Adrenal gland (tissue), 9 donors: ENCODE measurements at regions not wholly inside any gene's neighbourhood (a gene's known extent, or its start where the extent isn't known, plus 50 kb on each side); places are given as distances from the start of the nearest gene placed in this dataset.

Experiments
- DNase-seq, 7 donors: peaks; one replicate each; pipeline ENCODE4 v3.0.0-alpha.2; 2019 to 2020
- H3K27ac ChIP-seq, 5 donors: fragments of 200-600 bp; sonication (generic) in 4 of 5; 1 replicate in 3 of 5; 2 replicates in 2 of 5; pipeline versions ENCODE4 v1.5.1 to v1.8.0; 2016 to 2020; ENCODE audit warnings: mild to moderate bottlenecking in 1 of 5
- H3K27me3 ChIP-seq: fragments of 200-600 bp; 2 replicates; pipeline ENCODE4 v1.8.0; 2021
- H3K36me3 ChIP-seq, 2 donors: fragments of 200-600 bp; replicated peaks in 1 of 2; 1 replicate in 1 of 2; 2 replicates in 1 of 2; pipeline versions ENCODE4 v1.5.1 to v1.8.0; 2018 to 2022
- H3K4me1 ChIP-seq, 2 donors: fragments of 200-600 bp; replicated peaks in 1 of 2; 1 replicate in 1 of 2; 2 replicates in 1 of 2; pipeline versions ENCODE4 v1.5.1 to v1.8.0; 2018 to 2021
- H3K4me3 ChIP-seq, 4 donors: fragments of 200-600 bp; sonication (generic) in 3 of 4; one replicate each; pipeline ENCODE4 v1.5.1; 2016 to 2018
- H3K9me3 ChIP-seq, 3 donors: fragments of 200-600 bp; sonication (generic) in 1 of 3; replicated peaks in 1 of 3; 1 replicate in 2 of 3; 2 replicates in 1 of 3; pipeline versions ENCODE4 v1.5.1 to v1.8.0; 2016 to 2021
- CTCF ChIP-seq, 6 experiments: fragments of 450-650 bp in 4 of 6; fragments of 200-600 bp in 2 of 6; sonication (generic) in 1 of 6; IDR thresholded peaks; 1 replicate in 5 of 6; 2 replicates in 1 of 6; pipeline versions ENCODE4 v1.5.1 to v1.8.0; 2016 to 2021; ENCODE audit warnings: antibody characterized with exemption in 6 of 6, mild to moderate bottlenecking in 2 of 6, moderate library complexity in 1 of 6
- POLR2A ChIP-seq, 2 donors: fragments of 450-650 bp; IDR thresholded peaks; one replicate each; pipeline ENCODE4 v1.6.1; 2017; ENCODE audit warnings: antibody characterized with exemption in 2 of 2, mild to moderate bottlenecking in 2 of 2, moderate library complexity in 1 of 2
- WGBS, 4 donors: extraction: QIAGEN DNeasy Blood & Tissue Kit in 2 of 4; methylation state at CpG; one replicate each; pipeline versions ENCODE4 v1.1.5 to v1.1.7; 2013 to 2017; 5-methylcytosine and 5-hydroxymethylcytosine counted together
- intact Hi-C, 2 donors: fragments of 100-400 bp; cut with DNase I; formaldehyde crosslinking; loops; one replicate each; pipeline versions ENCODE4 v1.14.1 to v1.15.0; 2022 to 2023
- microRNA-seq, 3 donors: library from miRNA; unstranded; fragments of <30 nt; microRNA quantifications; one replicate each; pipeline ENCODE4, GENCODE V29; 2017 to 2020
- small RNA-seq, 2 donors: library from RNA; depleted of rRNA; stranded (forward); fragments of <200 nt; gene quantifications; one replicate each; pipeline ENCODE3, GENCODE V24; 2016
- donor health status: healthy with polysubstance abuse.
- donor health status: Bipolar disorder and iron deficiency.
- donor health status: DM: yes; HTN: yes; CAD: no.
- donor health status: DM: no; HTN: no; CAD: no.
- donor health status: DM: no; HTN: no; CAD: no.

GRCh38 chr2:64401529-64401880, 52.5 kb upstream of the LGALSL start:
- H3K27ac ChIP-seq, result peak overlapping the region; percentile 19 to 88 (median 54)
- no peak for DNase-seq
- H3K9me3 ChIP-seq, result no peaks in the 10 kb centered on the region
- H3K36me3 ChIP-seq, result no peaks in the 10 kb centered on the region
- H3K4me1 ChIP-seq, result peaks cover 55 to 59% of the 10 kb centered on the region in 2 donors
- intact Hi-C loops, result no loop called here
- no peak overlapping the region for H3K4me3 ChIP-seq
- no peaks in the 10 kb centered on the region for H3K27me3 ChIP-seq
- WGBS, 4 donors, result 43 to 75% (median 62%) methylated on average over 2 to 4 of the region's 4 CpGs
- no peak for TF ChIP-seq POLR2A (IDR thresholded peaks at IDR 0.05)

GRCh38 chr2:64402876-64403275, 51.1 kb upstream of the LGALSL start:
- H3K27ac ChIP-seq, result peak overlapping the region in 4 of 5 donors; percentile 59 to 94 (median 84)
- peak in 1 of 7 donors; percentile 13 for DNase-seq
- H3K4me3 ChIP-seq, result no peak overlapping the region
- peaks cover 56 to 62% of the 10 kb centered on the region in 2 donors for H3K4me1 ChIP-seq
- H3K36me3 ChIP-seq, result no peaks in the 10 kb centered on the region
- 0 to 15% (median 6%) methylated on average over 1 of the region's 1 CpG for WGBS, 4 donors
- no peak for TF ChIP-seq POLR2A (IDR thresholded peaks at IDR 0.05)
- TF ChIP-seq CTCF (IDR thresholded peaks at IDR 0.05), result peak in 1 of 6 experiments; percentile 13
- H3K27me3 ChIP-seq, result no peaks in the 10 kb centered on the region
- intact Hi-C loops, result no loop called here
- H3K9me3 ChIP-seq, result no peaks in the 10 kb centered on the region

GRCh38 chr2:64403426-64403825, 50.5 kb upstream of the LGALSL start:
- 69 to 80% (median 76%) methylated on average over 7 to 8 of the region's 8 CpGs for WGBS, 4 donors
- no peaks in the 10 kb centered on the region for H3K36me3 ChIP-seq
- H3K27ac ChIP-seq, result peak overlapping the region; percentile 59 to 94 (median 80)
- H3K4me3 ChIP-seq, result peak overlapping the region in 1 of 4 donors; percentile 21
- no peaks in the 10 kb centered on the region for H3K9me3 ChIP-seq
- intact Hi-C loops, result no loop called here
- no peaks in the 10 kb centered on the region for H3K27me3 ChIP-seq
- H3K4me1 ChIP-seq, result peaks cover 56 to 62% of the 10 kb centered on the region in 2 donors
- no peak for TF ChIP-seq POLR2A (IDR thresholded peaks at IDR 0.05)
- TF ChIP-seq CTCF (IDR thresholded peaks at IDR 0.05), result no peak
- DNase-seq, result no peak

DNA sequence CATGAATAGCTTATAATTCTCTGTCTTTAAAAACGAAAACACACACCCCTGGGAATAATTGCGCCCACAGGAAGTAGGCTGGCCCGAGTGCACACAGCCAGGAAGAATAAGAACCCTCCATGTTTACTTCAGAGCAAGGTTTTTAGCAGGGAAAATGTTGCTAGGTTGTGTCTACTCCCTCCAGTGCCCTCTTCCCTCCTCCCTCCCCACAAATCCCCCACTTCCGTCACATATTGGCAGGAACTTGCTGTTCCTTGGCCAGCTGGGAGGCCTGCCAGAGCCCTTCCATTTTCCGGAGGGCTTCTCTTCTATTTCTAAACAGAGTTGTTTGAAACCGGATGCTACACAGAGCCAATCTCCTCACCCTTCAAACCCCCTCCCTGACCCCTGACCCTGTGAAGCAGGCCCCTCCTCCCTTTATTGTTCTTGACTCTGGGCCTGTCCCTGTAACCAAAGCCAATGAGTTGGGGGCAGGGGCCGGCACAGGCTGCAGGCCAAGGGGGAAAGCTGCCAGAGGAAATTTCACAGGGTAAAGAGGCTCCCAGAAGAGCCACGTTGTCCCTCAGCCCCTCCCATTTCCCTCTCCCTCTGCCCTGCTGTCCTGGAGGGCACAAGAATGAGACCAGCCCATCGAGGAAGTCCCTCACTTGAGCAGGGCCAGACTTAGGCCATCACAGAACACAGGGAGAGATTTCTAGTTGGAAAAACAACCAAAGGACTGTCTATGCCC, 49.8 kb upstream of the LGALSL start:
- DNase-seq, result peak; percentile 86 to 95 (median 91)
- Histone ChIP-seq H3K36me3 (no peaks in the 10 kb centered on the region), H3K9me3 (no peaks in the 10 kb centered on the region), H3K27ac (peak overlapping the region; percentile 59 to 94 (median 80)), H3K4me3 (peak overlapping the region in 1 of 4 donors; percentile 21), H3K27me3 (no peaks in the 10 kb centered on the region), H3K4me1 (peaks cover 56 to 62% of the 10 kb centered on the region in 2 donors)
- TF ChIP-seq CTCF (IDR thresholded peaks at IDR 0.05), result no peak
- peak in 1 of 2 donors; percentile 10 for TF ChIP-seq POLR2A (IDR thresholded peaks at IDR 0.05)
- intact Hi-C loops, result no loop called here
- 4 to 11% (median 6%) methylated on average over 9 of the region's 9 CpGs for WGBS, 4 donors

Small RNAs in the stretch of these regions (microRNA-seq; reads per million reads assigned to microRNA genes)
- gene MIR4433A (0 reads per million in 3 donors), gene MIR4433B (0 reads per million in 3 donors)

Small RNAs in the stretch of these regions (small RNA-seq; reads per million reads assigned to genes)
- 0 reads per million in 2 donors for gene AC012368.3
- gene MIR4433B, result 0 reads per million in 2 donors
